ENCODE measurements at regions not wholly inside any gene's neighbourhood (a gene's known extent, or its start where the extent isn't known, plus 50 kb on each side); places are given as distances from the start of the nearest gene placed in this dataset.

GRCh38 chr12:91406920-91407341, 224.3 kb upstream of the DCN start:
- no peak for TF ChIP-seq CTCF (IDR thresholded peaks at IDR 0.05; ENCODE audit: low read depth, low read length, missing input control)
- no peak for TF ChIP-seq REST (IDR thresholded peaks at IDR 0.05)
- TF ChIP-seq ZBTB33 (IDR thresholded peaks at IDR 0.05): no peak
- TF ChIP-seq RAD21 (IDR thresholded peaks at IDR 0.05): no peak
- no peak for TF ChIP-seq JUND (IDR thresholded peaks at IDR 0.05)
- no peak for TF ChIP-seq YY1 (IDR thresholded peaks at IDR 0.05)
- TF ChIP-seq GABPA (IDR thresholded peaks at IDR 0.05 in 1 of 2, conservative IDR thresholded peaks at IDR 0.05 in 1 of 2): no peak

Data from liver (tissue), 3 donors.